Stomach (tissue), 8 donors: ENCODE measurements at regions not wholly inside any gene's neighbourhood (a gene's known extent, or its start where the extent isn't known, plus 50 kb on each side); places are given as distances from the start of the nearest gene placed in this dataset.

Experiments
- DNase-seq, 2 donors: peaks; one replicate each; pipeline versions ENCODE4 v3.0.0 to v3.0.0-alpha.2; 2013 to 2019
- H3K27ac ChIP-seq, 5 donors: fragments of 200-600 bp in 4 of 5; sonication (generic) in 4 of 5; one replicate each; pipeline ENCODE4 v1.5.1; 2013 to 2019; ENCODE audit warnings: mild to moderate bottlenecking in 1 of 5, moderate library complexity in 1 of 5
- H3K27me3 ChIP-seq, 3 donors: fragments of 200-600 bp; sonication (generic); one replicate each; pipeline ENCODE4 v1.5.1; 2017 to 2019; ENCODE audit warnings: mixed run types in 1 of 3
- H3K36me3 ChIP-seq, 4 donors: fragments of 200-600 bp; sonication (generic); 1 replicate in 3 of 4; 2 replicates in 1 of 4; pipeline ENCODE4 v1.5.1; 2016 to 2019
- H3K4me1 ChIP-seq, 4 donors: fragments of 200-600 bp; sonication (generic); one replicate each; pipeline ENCODE4 v1.5.1; 2016 to 2019
- H3K4me3 ChIP-seq, 4 donors: fragments of 200-600 bp; sonication (generic) in 3 of 4; one replicate each; pipeline ENCODE4 v1.5.1; 2016 to 2019; ENCODE audit warnings: mild to moderate bottlenecking in 1 of 4
- H3K9me3 ChIP-seq, 4 donors: fragments of 200-600 bp; sonication (generic); one replicate each; pipeline ENCODE4 v1.5.1; 2016 to 2019
- CTCF ChIP-seq, 7 experiments: fragments of 450-650 bp in 4 of 7; fragments of 200-600 bp in 3 of 7; sonication (generic) in 3 of 7; IDR thresholded peaks; one replicate each; pipeline ENCODE4 v1.5.1; 2016 to 2019; ENCODE audit warnings: antibody characterized with exemption in 7 of 7, control low read depth in 2 of 7, mild to moderate bottlenecking in 1 of 7
- EP300 ChIP-seq: sonication (generic); formaldehyde crosslinking; IDR thresholded peaks from one replicate; pipeline ENCODE4 v1.6.1; 2017; ENCODE audit warnings: antibody characterized with exemption
- POLR2A ChIP-seq, 4 donors: fragments of 450-650 bp; IDR thresholded peaks; one replicate each; pipeline ENCODE4 v1.6.1; 2016; ENCODE audit warnings: antibody characterized with exemption in 4 of 4, control low read depth in 2 of 4, mild to moderate bottlenecking in 1 of 4, moderate library complexity in 1 of 4
- POLR2AphosphoS5 ChIP-seq, 3 donors: sonication (generic); formaldehyde crosslinking; IDR thresholded peaks; one replicate each; pipeline ENCODE4 v1.6.1; 2016; ENCODE audit warnings: antibody characterized with exemption in 3 of 3
- WGBS, 5 donors: extraction: QIAGEN DNeasy Blood & Tissue Kit in 3 of 5; methylation state at CpG; one replicate each; pipeline versions ENCODE4 v1.1.5 to v1.1.7; 2013 to 2018; 5-methylcytosine and 5-hydroxymethylcytosine counted together
- intact Hi-C: fragments of 100-400 bp; cut with DNase I; formaldehyde crosslinking; loops from one replicate; pipeline ENCODE4 v1.15.1; 2023; ENCODE audit warnings: low total_unique reads
- donor health status: healthy with polysubstance abuse.
- donor health status: Bipolar disorder and iron deficiency.
- donor health status: healthy.

GRCh38 chr14:89572596-89573398, 155.8 kb upstream of the FOXN3 start:
- H3K4me3 ChIP-seq: no peak overlapping the region
- TF ChIP-seq POLR2A (IDR thresholded peaks at IDR 0.05) (no peak), CTCF (IDR thresholded peaks at IDR 0.05) (no peak), EP300 (no peak), POLR2AphosphoS5 (IDR thresholded peaks at IDR 0.05) (no peak)
- no peak overlapping the region for H3K27ac ChIP-seq
- H3K4me1 ChIP-seq: peaks cover 21 to 61% (median 43%) of the 10 kb centered on the region in 4 donors
- intact Hi-C loops: no loop called here
- 48 to 58% (median 54%) methylated on average over 10 of the region's 10 CpGs for WGBS, 5 donors
- no peaks in the 10 kb centered on the region for H3K36me3 ChIP-seq
- no peak for DNase-seq
- H3K9me3 ChIP-seq: no peaks in the 10 kb centered on the region
- no peaks in the 10 kb centered on the region for H3K27me3 ChIP-seq

GRCh38 chr14:89571491-89571890, 154.5 kb upstream of the FOXN3 start:
- Histone ChIP-seq H3K4me1 (peaks cover 21 to 60% (median 32%) of the 10 kb centered on the region in 4 donors), H3K4me3 (no peak overlapping the region), H3K27ac (no peak overlapping the region), H3K9me3 (no peaks in the 10 kb centered on the region), H3K36me3 (no peaks in the 10 kb centered on the region), H3K27me3 (no peaks in the 10 kb centered on the region)
- DNase-seq: no peak
- 65 to 76% (median 71%) methylated on average over 1 of the region's 1 CpG for WGBS, 5 donors
- intact Hi-C loops: no loop called here
- TF ChIP-seq POLR2AphosphoS5 (IDR thresholded peaks at IDR 0.05) (no peak), EP300 (no peak), POLR2A (IDR thresholded peaks at IDR 0.05) (no peak), CTCF (IDR thresholded peaks at IDR 0.05) (no peak)

- WGBS, 5 donors: 57 to 87% (median 84%) methylated on average over 3 of the region's 3 CpGs
- TF ChIP-seq POLR2AphosphoS5 (IDR thresholded peaks at IDR 0.05) (no peak), EP300 (no peak), CTCF (IDR thresholded peaks at IDR 0.05) (no peak), POLR2A (IDR thresholded peaks at IDR 0.05) (no peak)
- Histone ChIP-seq H3K4me3 (no peak overlapping the region), H3K27ac (no peak overlapping the region), H3K36me3 (no peaks in the 10 kb centered on the region), H3K27me3 (no peaks in the 10 kb centered on the region), H3K9me3 (no peaks in the 10 kb centered on the region), H3K4me1 (peaks cover 0 to 19% (median 2%) of the 10 kb centered on the region in 4 donors)
- intact Hi-C loops: no loop called here
- DNase-seq: no peak
Observed at GRCh38 chr14:89566644-89567415, 149.8 kb upstream of the FOXN3 start.

- no peak overlapping the region for H3K4me3 ChIP-seq
- 76 to 83% (median 81%) methylated on average over 5 of the region's 5 CpGs for WGBS, 5 donors
- peaks cover 0 to under 1% (median 0%) of the 10 kb centered on the region in 4 donors for H3K36me3 ChIP-seq
- H3K4me1 ChIP-seq: peaks cover 0 to 19% (median 2%) of the 10 kb centered on the region in 4 donors
- H3K9me3 ChIP-seq: no peaks in the 10 kb centered on the region
- no peak for TF ChIP-seq POLR2AphosphoS5 (IDR thresholded peaks at IDR 0.05)
- no peak for TF ChIP-seq CTCF (IDR thresholded peaks at IDR 0.05)
- TF ChIP-seq POLR2A (IDR thresholded peaks at IDR 0.05): no peak
- TF ChIP-seq EP300: no peak
- H3K27me3 ChIP-seq: no peaks in the 10 kb centered on the region
- no peak overlapping the region for H3K27ac ChIP-seq
- DNase-seq: no peak
- intact Hi-C loops: no loop called here
Observed at GRCh38 chr14:89566180-89566579, 149.1 kb upstream of the FOXN3 start.
